SU-DHL-6 (cell line): ENCODE measurements at regions not wholly inside any gene's neighbourhood (a gene's known extent, or its start where the extent isn't known, plus 50 kb on each side); places are given as distances from the start of the nearest gene placed in this dataset.

ENCODE experiments used
- H2AFZ ChIP-seq: fragments of 200-600 bp; sonication (generic); 2 replicates; pipeline ENCODE4 v1.6.1; 2014; ENCODE audit warnings: low read depth, mild to moderate bottlenecking, moderate library complexity, mixed read lengths, antibody characterized with exemption, low read length; ENCODE audit not compliant: severe bottlenecking
- H3F3A ChIP-seq: fragments of 200-600 bp; shearing (Covaris generic); 2 replicates; pipeline ENCODE4 v1.6.0; 2016; ENCODE audit warnings: antibody characterized with exemption, mild to moderate bottlenecking; ENCODE audit not compliant: insufficient read depth
- H3K27ac ChIP-seq: fragments of 200-600 bp; sonication (generic); 2 replicates; pipeline ENCODE4 v1.5.1; 2016; ENCODE audit warnings: low read depth, mild to moderate bottlenecking, low read length, moderate library complexity, mixed read lengths
- H3K27me3 ChIP-seq: fragments of 200-600 bp; sonication (generic), shearing (Covaris generic); 2 replicates; pipeline ENCODE4 v1.6.0; 2014; ENCODE audit warnings: mild to moderate bottlenecking, low read length
- H3K36me3 ChIP-seq: fragments of 200-600 bp; sonication (generic); 2 replicates; pipeline ENCODE4 v1.6.1; 2014; ENCODE audit warnings: mild to moderate bottlenecking, low read length, mixed read lengths
- H3K4me2 ChIP-seq: fragments of 300-600, 200-600 bp; shearing (Covaris generic), sonication (generic); 2 replicates; pipeline ENCODE4 v1.6.0; 2014; ENCODE audit warnings: low read length, low read depth, mild to moderate bottlenecking; ENCODE audit not compliant: poor library complexity, severe bottlenecking
- H3K4me3 ChIP-seq: fragments of 200-600 bp; sonication (generic); 2 replicates; pipeline ENCODE4 v1.5.1; 2014; ENCODE audit warnings: antibody characterized with exemption, low read length, mild to moderate bottlenecking, mixed read lengths; ENCODE audit not compliant: insufficient read depth, poor library complexity, severe bottlenecking
- H3K79me2 ChIP-seq: fragments of 200-600 bp; sonication (generic); 2 replicates; pipeline ENCODE4 v1.6.1; 2014; ENCODE audit warnings: mild to moderate bottlenecking, low read length, moderate library complexity; ENCODE audit not compliant: insufficient read depth
- H3K9ac ChIP-seq: fragments of 200-600 bp; sonication (generic); 2 replicates; pipeline ENCODE4 v1.7.0; 2014; ENCODE audit warnings: mild to moderate bottlenecking, low read length
- H3K9me2 ChIP-seq: fragments of 200-600 bp; sonication (generic); replicated peaks from 2 replicates; pipeline ENCODE4 v1.6.1; 2014; ENCODE audit warnings: low read length; ENCODE audit not compliant: insufficient read depth
- H3K9me3 ChIP-seq: fragments of 200-600 bp; sonication (generic); 2 replicates; pipeline ENCODE4 v1.6.1; 2014; ENCODE audit warnings: low read length, mixed read lengths; ENCODE audit not compliant: insufficient read depth
- H4K20me1 ChIP-seq: fragments of 200-600 bp; sonication (generic); 2 replicates; pipeline ENCODE4 v1.6.1; 2014; ENCODE audit warnings: low read depth, mild to moderate bottlenecking, antibody characterized with exemption, low read length, moderate library complexity, mixed read lengths
- EZH2phosphoT487 ChIP-seq: fragments of 200-600 bp; sonication (generic), shearing (Covaris generic); conservative IDR thresholded peaks from 2 replicates; pipeline ENCODE4 v1.6.1; 2018; ENCODE audit warnings: mild to moderate bottlenecking, antibody characterized with exemption, low read length, moderate library complexity, mixed read lengths
- TF ChIP-seq, protein P1 (sequence below): fragments of 200-600 bp; sonication (generic); IDR thresholded peaks from one replicate; pipeline ENCODE4 v1.5.1; 2017; ENCODE audit warnings: antibody characterized with exemption, mild to moderate bottlenecking, low read length, moderate library complexity; ENCODE audit not compliant: insufficient read depth, poor library complexity, severe bottlenecking

GRCh38 chr1:105664495-105664894 is 1392.0 kb upstream of the PRMT6 start:
- Histone ChIP-seq H2AFZ (no peak overlapping the region), H4K20me1 (no peaks in the 10 kb centered on the region), H3K36me3 (no peaks in the 10 kb centered on the region), H3K9ac (no peak overlapping the region), H3K79me2 (no peaks in the 10 kb centered on the region), H3K9me3 (no peaks in the 10 kb centered on the region), H3K27ac (no peak overlapping the region), H3F3A (no peaks in the 10 kb centered on the region), H3K9me2 (no peaks in the 10 kb centered on the region), H3K27me3 (no peaks in the 10 kb centered on the region), H3K4me3 (no peak overlapping the region), H3K4me2 (no peak overlapping the region)
- no peak for TF ChIP-seq EZH2phosphoT487
- TF ChIP-seq, protein P1, sequence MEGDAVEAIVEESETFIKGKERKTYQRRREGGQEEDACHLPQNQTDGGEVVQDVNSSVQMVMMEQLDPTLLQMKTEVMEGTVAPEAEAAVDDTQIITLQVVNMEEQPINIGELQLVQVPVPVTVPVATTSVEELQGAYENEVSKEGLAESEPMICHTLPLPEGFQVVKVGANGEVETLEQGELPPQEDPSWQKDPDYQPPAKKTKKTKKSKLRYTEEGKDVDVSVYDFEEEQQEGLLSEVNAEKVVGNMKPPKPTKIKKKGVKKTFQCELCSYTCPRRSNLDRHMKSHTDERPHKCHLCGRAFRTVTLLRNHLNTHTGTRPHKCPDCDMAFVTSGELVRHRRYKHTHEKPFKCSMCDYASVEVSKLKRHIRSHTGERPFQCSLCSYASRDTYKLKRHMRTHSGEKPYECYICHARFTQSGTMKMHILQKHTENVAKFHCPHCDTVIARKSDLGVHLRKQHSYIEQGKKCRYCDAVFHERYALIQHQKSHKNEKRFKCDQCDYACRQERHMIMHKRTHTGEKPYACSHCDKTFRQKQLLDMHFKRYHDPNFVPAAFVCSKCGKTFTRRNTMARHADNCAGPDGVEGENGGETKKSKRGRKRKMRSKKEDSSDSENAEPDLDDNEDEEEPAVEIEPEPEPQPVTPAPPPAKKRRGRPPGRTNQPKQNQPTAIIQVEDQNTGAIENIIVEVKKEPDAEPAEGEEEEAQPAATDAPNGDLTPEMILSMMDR: no peak

DNA sequence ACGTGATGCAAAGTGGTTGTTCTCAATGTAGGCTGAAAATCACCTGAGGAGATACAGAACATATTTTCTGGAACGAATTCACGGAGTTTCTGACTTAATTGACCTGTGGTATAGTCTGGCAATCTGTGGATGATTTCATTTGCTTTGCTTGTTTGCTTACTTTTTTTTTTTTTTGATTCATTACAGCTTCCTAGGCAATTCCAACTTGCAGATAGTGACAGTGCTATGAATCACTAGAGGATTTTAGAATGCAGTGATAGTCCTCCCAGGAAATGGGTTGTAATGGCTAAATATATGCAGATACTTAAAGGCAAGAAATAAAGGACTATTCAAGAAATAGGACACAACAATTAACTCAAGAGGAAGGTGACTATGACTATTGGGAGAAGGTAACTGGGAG is 1378.1 kb upstream of the PRMT6 start:
- Histone ChIP-seq H3K9ac (no peak overlapping the region), H3K9me2 (no peaks in the 10 kb centered on the region), H4K20me1 (no peaks in the 10 kb centered on the region), H3F3A (no peaks in the 10 kb centered on the region), H3K79me2 (no peaks in the 10 kb centered on the region), H3K4me3 (no peak overlapping the region), H3K36me3 (no peaks in the 10 kb centered on the region), H3K9me3 (no peaks in the 10 kb centered on the region), H3K27me3 (no peaks in the 10 kb centered on the region), H2AFZ (no peak overlapping the region), H3K4me2 (no peak overlapping the region), H3K27ac (no peak overlapping the region)
- TF ChIP-seq, protein P1: no peak
- TF ChIP-seq EZH2phosphoT487: no peak

GRCh38 chr1:105684714-105685113 is 1371.8 kb upstream of the PRMT6 start:
- no peak overlapping the region for H3K4me2 ChIP-seq
- TF ChIP-seq, protein P1: no peak
- TF ChIP-seq EZH2phosphoT487: no peak
- H2AFZ ChIP-seq: peak overlapping the region; percentile 26
- no peaks in the 10 kb centered on the region for H3K9me2 ChIP-seq
- H3K9ac ChIP-seq: no peak overlapping the region
- H3K36me3 ChIP-seq: no peaks in the 10 kb centered on the region
- H3K27ac ChIP-seq: no peak overlapping the region
- no peaks in the 10 kb centered on the region for H3F3A ChIP-seq
- no peak overlapping the region for H3K4me3 ChIP-seq
- no peaks in the 10 kb centered on the region for H3K27me3 ChIP-seq
- H4K20me1 ChIP-seq: no peaks in the 10 kb centered on the region
- H3K79me2 ChIP-seq: no peaks in the 10 kb centered on the region
- no peaks in the 10 kb centered on the region for H3K9me3 ChIP-seq
